PC-3 (cell line): ENCODE measurements at regions not wholly inside any gene's neighbourhood (a gene's known extent, or its start where the extent isn't known, plus 50 kb on each side); places are given as distances from the start of the nearest gene placed in this dataset.

Experiments used
- CTCF ChIP-seq: fragments of 300-600 bp; sonication (generic); conservative IDR thresholded peaks from 2 replicates; pipeline ENCODE4 v1.5.1; 2017; ENCODE audit warnings: antibody characterized with exemption, low read depth, mild to moderate bottlenecking, low read length
- EZH2 ChIP-seq: fragments of 300-600 bp; sonication (generic); IDR thresholded peaks from one replicate; pipeline ENCODE4 v1.6.1; 2017; ENCODE audit warnings: antibody characterized with exemption, mild to moderate bottlenecking, low read length; ENCODE audit not compliant: unreplicated experiment

DNA sequence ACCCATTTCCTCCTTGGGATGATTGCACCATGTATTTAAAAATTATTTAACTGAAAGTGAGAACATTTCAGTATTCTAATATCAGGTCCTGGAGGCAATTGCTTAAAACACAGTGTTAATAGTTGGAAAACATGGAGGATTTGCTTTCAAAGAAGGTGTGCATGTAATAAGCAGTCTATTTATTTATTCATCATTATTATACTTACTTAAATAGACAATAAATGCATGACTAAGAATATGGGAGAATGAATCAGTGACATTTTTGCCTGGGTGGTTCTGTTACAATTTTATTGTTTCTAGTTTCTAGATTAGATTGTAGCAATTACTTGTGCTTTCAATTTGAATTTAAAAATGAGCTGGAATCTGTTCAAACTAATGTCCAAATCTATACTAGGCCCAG is 145.5 kb downstream of the AREG start:
- TF ChIP-seq CTCF = no peak
- no peak for TF ChIP-seq EZH2
